B cell (primary cell): ENCODE measurements at regions not wholly inside any gene's neighbourhood (a gene's known extent, or its start where the extent isn't known, plus 50 kb on each side); places are given as distances from the start of the nearest gene placed in this dataset.

Experiments
- ATAC-seq: fragments of 200-7000 bp; cut with Tn5 transposase; one replicate; pipeline ENCODE4 v1.10.0; 2021; ENCODE audit warnings: low read depth, mild to moderate bottlenecking, moderate number of reproducible peaks, moderate library complexity
- CTCF ChIA-PET: fragments of 350-600 bp; sonication (Branson Sonifier 250); formaldehyde crosslinking; loops from one replicate; lab custom pipeline; 2021; ENCODE audit warnings: antibody characterized with exemption, inconsistent platforms; lab: Charles Lee
- POLR2A ChIA-PET: fragments of 350-600 bp; sonication (Branson Sonifier 250); formaldehyde crosslinking; loops from one replicate; lab custom pipeline; 2021; ENCODE audit warnings: antibody characterized with exemption; lab: Charles Lee
- DNase-seq: peaks from one replicate; pipeline ENCODE4 v3.0.0; 2013
- H2AFZ ChIP-seq: 2 replicates; pipeline ENCODE4 v1.6.1; 2012; ENCODE audit warnings: mild to moderate bottlenecking, low read depth, low read length; ENCODE audit not compliant: insufficient read depth, poor library complexity, severe bottlenecking
- H3K27ac ChIP-seq, 2 donors: 1 replicate in 1 of 2; 2 replicates in 1 of 2; pipeline ENCODE4 v1.5.1; 2012 to 2013; ENCODE audit warnings: low read length in 2 of 2, mild to moderate bottlenecking in 2 of 2, moderate library complexity in 1 of 2
- H3K27me3 ChIP-seq, 4 experiments: fragments of 200-600 bp in 1 of 4; sonication (generic) in 1 of 4; replicated peaks in 1 of 4; 1 replicate in 2 of 4; 2 replicates in 2 of 4; pipeline versions ENCODE4 v1.6.1 to v1.7.0; 2013 to 2016; ENCODE audit warnings: low read length in 3 of 4, mild to moderate bottlenecking in 2 of 4, mixed read lengths in 1 of 4, moderate library complexity in 1 of 4; ENCODE audit not compliant: insufficient read depth in 4 of 4, control insufficient read depth in 3 of 4; ENCODE audit errors: control extremely low read depth in 1 of 4
- H3K36me3 ChIP-seq, 2 experiments: replicated peaks in 1 of 2; 1 replicate in 1 of 2; 2 replicates in 1 of 2; pipeline versions ENCODE4 v1.6.1 to v1.7.1; 2013; ENCODE audit warnings: low read length in 1 of 2; ENCODE audit not compliant: insufficient read depth in 2 of 2, control insufficient read depth in 1 of 2; ENCODE audit errors: control extremely low read depth in 1 of 2, extremely low read depth in 1 of 2
- H3K4me1 ChIP-seq, 2 donors: fragments of 200-600 bp in 1 of 2; sonication (generic) in 1 of 2; 1 replicate in 1 of 2; 2 replicates in 1 of 2; pipeline versions ENCODE4 v1.5.1 to v1.6.1; 2013 to 2017; ENCODE audit warnings: low read length in 2 of 2; ENCODE audit not compliant: control insufficient read depth in 2 of 2, insufficient read depth in 2 of 2
- H3K4me2 ChIP-seq: replicated peaks from 2 replicates; pipeline ENCODE3; 2012; ENCODE audit warnings: mild to moderate bottlenecking, low read depth, low read length; ENCODE audit not compliant: poor library complexity, severe bottlenecking
- H3K4me3 ChIP-seq, 5 experiments: fragments of 200-600 bp in 1 of 5; sonication (generic) in 1 of 5; 1 replicate in 3 of 5; 2 replicates in 2 of 5; pipeline versions ENCODE4 v1.5.1 to v1.7.0; 2011 to 2016; ENCODE audit warnings: low read length in 4 of 5, mild to moderate bottlenecking in 4 of 5, low read depth in 2 of 5, control low read depth in 1 of 5, moderate library complexity in 1 of 5; ENCODE audit not compliant: insufficient read depth in 1 of 5; ENCODE audit errors: control extremely low read depth in 1 of 5, extremely low read depth in 1 of 5
- H3K79me2 ChIP-seq: fragments of 200-600 bp; sonication (generic); one replicate; pipeline ENCODE4 v1.6.0; 2016; ENCODE audit warnings: low read length; ENCODE audit not compliant: control insufficient read depth, insufficient read depth
- H3K9ac ChIP-seq: fragments of 200-600 bp; sonication (generic); 2 replicates; pipeline ENCODE4 v1.6.1; 2017; ENCODE audit warnings: mild to moderate bottlenecking, low read length, moderate library complexity
- H3K9me3 ChIP-seq, 3 donors: one replicate each; pipeline versions ENCODE4 v1.6.1 to v1.7.1; 2013; ENCODE audit warnings: low read length in 2 of 3; ENCODE audit not compliant: control insufficient read depth in 2 of 3, insufficient read depth in 1 of 3; ENCODE audit errors: control extremely low read depth in 1 of 3
- H4K20me1 ChIP-seq: 2 replicates; pipeline ENCODE4 v1.6.0; 2012; ENCODE audit warnings: mild to moderate bottlenecking, low read length; ENCODE audit not compliant: insufficient read depth, control insufficient read depth, poor library complexity, severe bottlenecking
- H3K27ac Mint-ChIP-seq: one replicate; pipeline ENCODE4 v1.8.0; 2021; ENCODE audit warnings: mixed read lengths
- H3K27me3 Mint-ChIP-seq: one replicate; pipeline ENCODE4 v1.8.0; 2021; ENCODE audit warnings: mixed read lengths
- H3K4me1 Mint-ChIP-seq: one replicate; pipeline ENCODE4 v1.8.0; 2021; ENCODE audit warnings: mixed read lengths
- H3K4me3 Mint-ChIP-seq: one replicate; pipeline ENCODE4 v1.8.0; 2021; ENCODE audit warnings: mixed read lengths
- H3K9me3 Mint-ChIP-seq: one replicate; pipeline ENCODE4 v1.8.0; 2022; ENCODE audit warnings: mixed read lengths; ENCODE audit not compliant: insufficient read depth
- EZH2 ChIP-seq: IDR thresholded peaks from 2 replicates; pipeline ENCODE4 v1.6.1; 2012; ENCODE audit warnings: borderline replicate concordance, low read depth, mild to moderate bottlenecking, moderate library complexity, low read length; ENCODE audit not compliant: insufficient read depth, poor library complexity, severe bottlenecking
- WGBS: methylation state at CpG from one replicate; pipeline ENCODE4 v1.1.5; 2013; ENCODE audit warnings: missing lambda C conversion rate; ENCODE audit not compliant: insufficient coverage; 5-methylcytosine and 5-hydroxymethylcytosine counted together
- intact Hi-C: fragments of 100-400 bp; cut with micrococcal nuclease; formaldehyde crosslinking; loops from one replicate; pipeline ENCODE4 v1.10.0; 2022
- TF ChIP-seq, protein P1 (sequence below): fragments of 200-600 bp; IDR thresholded peaks from one replicate; pipeline ENCODE4 v1.8.0; 2022; ENCODE audit warnings: antibody characterized with exemption, mild to moderate bottlenecking

GRCh38 chr6:91126876-91127275 is 540.0 kb upstream of the MAP3K7 start:
- H3K4me1 ChIP-seq: no peaks in the 10 kb centered on the region
- no peak overlapping the region for H3K4me2 ChIP-seq
- H3K27me3 ChIP-seq: no peaks in the 10 kb centered on the region
- no peaks in the 10 kb centered on the region for H4K20me1 ChIP-seq
- intact Hi-C loops: no loop called here
- no peaks in the 10 kb centered on the region for H3K79me2 ChIP-seq
- H3K4me3 ChIP-seq: no peak overlapping the region
- TF ChIP-seq, protein P1, sequence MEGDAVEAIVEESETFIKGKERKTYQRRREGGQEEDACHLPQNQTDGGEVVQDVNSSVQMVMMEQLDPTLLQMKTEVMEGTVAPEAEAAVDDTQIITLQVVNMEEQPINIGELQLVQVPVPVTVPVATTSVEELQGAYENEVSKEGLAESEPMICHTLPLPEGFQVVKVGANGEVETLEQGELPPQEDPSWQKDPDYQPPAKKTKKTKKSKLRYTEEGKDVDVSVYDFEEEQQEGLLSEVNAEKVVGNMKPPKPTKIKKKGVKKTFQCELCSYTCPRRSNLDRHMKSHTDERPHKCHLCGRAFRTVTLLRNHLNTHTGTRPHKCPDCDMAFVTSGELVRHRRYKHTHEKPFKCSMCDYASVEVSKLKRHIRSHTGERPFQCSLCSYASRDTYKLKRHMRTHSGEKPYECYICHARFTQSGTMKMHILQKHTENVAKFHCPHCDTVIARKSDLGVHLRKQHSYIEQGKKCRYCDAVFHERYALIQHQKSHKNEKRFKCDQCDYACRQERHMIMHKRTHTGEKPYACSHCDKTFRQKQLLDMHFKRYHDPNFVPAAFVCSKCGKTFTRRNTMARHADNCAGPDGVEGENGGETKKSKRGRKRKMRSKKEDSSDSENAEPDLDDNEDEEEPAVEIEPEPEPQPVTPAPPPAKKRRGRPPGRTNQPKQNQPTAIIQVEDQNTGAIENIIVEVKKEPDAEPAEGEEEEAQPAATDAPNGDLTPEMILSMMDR: no peak
- no peak for TF ChIP-seq EZH2
- H3K36me3 ChIP-seq: no peaks in the 10 kb centered on the region
- ChIA-PET CTCF (no interaction called here), POLR2A (no interaction called here)
- no peak overlapping the region for H3K9ac ChIP-seq
- H3K4me3 Mint-ChIP-seq: no peak overlapping the region
- H3K27me3 Mint-ChIP-seq: no peaks in the 10 kb centered on the region
- H3K9me3 Mint-ChIP-seq: peaks cover 3% of the 10 kb centered on the region
- no peak overlapping the region for H3K27ac Mint-ChIP-seq
- H3K4me1 Mint-ChIP-seq: no peaks in the 10 kb centered on the region
- DNase-seq (no peak), ATAC-seq (no peak)
- H3K9me3 ChIP-seq: no peaks in the 10 kb centered on the region
- WGBS: 96% methylated on average over 5 of the region's 5 CpGs
- H3K27ac ChIP-seq: no peak overlapping the region
- no peak overlapping the region for H2AFZ ChIP-seq

DNA sequence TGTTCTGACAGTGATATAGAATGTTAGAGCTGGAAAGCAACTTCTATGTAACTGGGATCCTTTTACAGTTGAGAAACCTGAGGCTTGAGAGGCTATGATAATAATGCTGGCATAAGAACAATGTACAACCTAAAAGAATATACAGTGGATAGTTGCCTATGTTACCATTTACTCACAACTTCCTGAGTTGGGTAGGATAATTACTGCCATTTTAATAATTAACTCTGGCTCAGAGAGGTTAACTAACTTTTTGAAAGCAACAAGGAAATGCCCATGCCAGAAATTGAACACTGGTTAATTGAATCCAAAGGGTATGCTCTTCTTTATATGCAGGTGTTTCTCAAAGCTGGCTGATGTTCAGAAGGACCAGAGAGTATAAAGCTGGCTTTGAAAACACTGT is 530.7 kb upstream of the MAP3K7 start:
- H3K27ac Mint-ChIP-seq: no peak overlapping the region
- Histone ChIP-seq H3K27me3 (no peaks in the 10 kb centered on the region), H3K27ac (no peak overlapping the region), H3K79me2 (no peaks in the 10 kb centered on the region), H3K9me3 (no peaks in the 10 kb centered on the region), H3K4me1 (no peaks in the 10 kb centered on the region), H3K4me2 (no peak overlapping the region), H3K36me3 (no peaks in the 10 kb centered on the region), H3K9ac (no peak overlapping the region), H3K4me3 (no peak overlapping the region), H4K20me1 (no peaks in the 10 kb centered on the region), H2AFZ (no peak overlapping the region)
- H3K27me3 Mint-ChIP-seq: no peaks in the 10 kb centered on the region
- ChIA-PET CTCF (no interaction called here), POLR2A (no interaction called here)
- H3K9me3 Mint-ChIP-seq: no peaks in the 10 kb centered on the region
- no peak for TF ChIP-seq EZH2
- TF ChIP-seq, protein P1: no peak
- H3K4me1 Mint-ChIP-seq: no peaks in the 10 kb centered on the region
- no peak for DNase-seq
- no peak for ATAC-seq
- intact Hi-C loops: no loop called here
- no peak overlapping the region for H3K4me3 Mint-ChIP-seq
